Psoas muscle (tissue), 7 donors: ENCODE measurements at regions not wholly inside any gene's neighbourhood (a gene's known extent, or its start where the extent isn't known, plus 50 kb on each side); places are given as distances from the start of the nearest gene placed in this dataset.

Source experiments
- ATAC-seq, 4 donors: fragments of 200-7000 bp; cut with Tn5 transposase; one replicate each; pipeline ENCODE4 v1.9.1; 2020; ENCODE audit warnings: moderate library complexity in 3 of 4, mild to moderate bottlenecking in 2 of 4
- DNase-seq, 2 donors: peaks; one replicate each; pipeline ENCODE4 v3.0.0-alpha.2; 2020
- H3K27ac ChIP-seq: fragments of 200-600 bp; one replicate; pipeline ENCODE4 v1.8.0; 2022
- H3K27me3 ChIP-seq, 3 donors: fragments of 200-600 bp in 1 of 3; one replicate each; pipeline versions ENCODE4 v1.6.1 to v1.8.0; 2013 to 2022; ENCODE audit warnings: low read length in 2 of 3, mild to moderate bottlenecking in 2 of 3, moderate library complexity in 1 of 3; ENCODE audit not compliant: insufficient read depth in 3 of 3
- H3K36me3 ChIP-seq, 2 donors: fragments of 200-600 bp in 1 of 2; one replicate each; pipeline versions ENCODE4 v1.6.1 to v1.8.0; 2013 to 2022; ENCODE audit warnings: low read depth in 1 of 2, mild to moderate bottlenecking in 1 of 2, moderate library complexity in 1 of 2; ENCODE audit not compliant: insufficient read depth in 1 of 2
- H3K4me1 ChIP-seq: fragments of 200-600 bp; one replicate; pipeline ENCODE4 v1.8.0; 2022
- H3K4me3 ChIP-seq: fragments of 200-600 bp; one replicate; pipeline ENCODE4 v1.8.0; 2022; ENCODE audit warnings: mild to moderate bottlenecking
- H3K9me3 ChIP-seq: fragments of 200-600 bp; one replicate; pipeline ENCODE4 v1.8.0; 2022
- WGBS, 3 donors: extraction: QIAGEN DNeasy Blood & Tissue Kit; methylation state at CpG; one replicate each; pipeline versions ENCODE4 v1.1.6 to v1.1.7; 2013; 5-methylcytosine and 5-hydroxymethylcytosine counted together
- intact Hi-C, 2 donors: fragments of 100-400 bp; cut with DNase I; formaldehyde crosslinking; loops; one replicate each; pipeline versions ENCODE4 v1.11.0 to v1.14.2; 2022
- TF ChIP-seq, protein P1 (sequence below): fragments of 200-600 bp; IDR thresholded peaks from one replicate; pipeline ENCODE4 v1.8.0; 2022; ENCODE audit warnings: antibody characterized with exemption
- donor health status: healthy with polysubstance abuse.
- donor health status: DM: no; HTN: no; CAD: no; lungs with moderate emphysema.
- donor health status: Bipolar disorder and iron deficiency.
- donor health status: healthy.
- donor health status: DM: yes; HTN: yes; CAD: no.
- donor health status: DM: no; HTN: no; CAD: no.
- donor health status: DM: yes; HTN: yes; CAD: no.

DNA sequence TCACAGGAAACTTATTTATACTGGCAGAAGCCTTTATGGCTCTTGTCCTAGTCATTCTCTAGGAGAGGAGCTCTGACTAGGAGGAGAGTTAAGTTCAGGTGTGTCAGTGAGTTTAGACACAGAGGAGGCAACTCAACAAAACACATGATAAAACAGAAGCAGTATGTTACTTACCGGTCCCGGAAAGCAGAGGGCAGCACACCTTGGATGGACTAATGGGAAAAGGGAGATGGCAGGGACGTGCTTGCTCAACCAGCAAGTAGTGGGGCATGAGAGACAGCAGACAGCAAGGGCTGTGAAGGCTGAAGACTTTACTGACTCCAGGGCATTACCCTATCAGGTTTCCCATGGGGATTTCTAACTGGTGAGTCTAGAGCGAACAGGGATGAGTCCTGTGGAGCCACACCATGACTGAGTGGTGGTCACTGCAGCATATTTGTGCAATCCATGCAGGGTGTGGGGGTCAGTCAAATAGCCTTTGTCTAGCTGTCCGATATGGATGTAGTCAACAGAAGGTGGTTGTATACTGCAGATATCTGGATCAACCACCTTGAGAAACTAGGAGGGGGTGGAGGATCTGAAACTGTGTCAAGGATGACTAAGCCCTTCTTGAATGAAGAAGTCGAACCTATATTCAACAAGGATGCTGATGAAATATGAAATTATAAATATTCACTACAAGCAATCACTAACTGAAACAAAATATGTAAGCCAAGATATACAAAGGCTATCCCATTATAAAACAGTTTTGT lies 596.3 kb upstream of the CHRM3 start:
- TF ChIP-seq, protein P1, sequence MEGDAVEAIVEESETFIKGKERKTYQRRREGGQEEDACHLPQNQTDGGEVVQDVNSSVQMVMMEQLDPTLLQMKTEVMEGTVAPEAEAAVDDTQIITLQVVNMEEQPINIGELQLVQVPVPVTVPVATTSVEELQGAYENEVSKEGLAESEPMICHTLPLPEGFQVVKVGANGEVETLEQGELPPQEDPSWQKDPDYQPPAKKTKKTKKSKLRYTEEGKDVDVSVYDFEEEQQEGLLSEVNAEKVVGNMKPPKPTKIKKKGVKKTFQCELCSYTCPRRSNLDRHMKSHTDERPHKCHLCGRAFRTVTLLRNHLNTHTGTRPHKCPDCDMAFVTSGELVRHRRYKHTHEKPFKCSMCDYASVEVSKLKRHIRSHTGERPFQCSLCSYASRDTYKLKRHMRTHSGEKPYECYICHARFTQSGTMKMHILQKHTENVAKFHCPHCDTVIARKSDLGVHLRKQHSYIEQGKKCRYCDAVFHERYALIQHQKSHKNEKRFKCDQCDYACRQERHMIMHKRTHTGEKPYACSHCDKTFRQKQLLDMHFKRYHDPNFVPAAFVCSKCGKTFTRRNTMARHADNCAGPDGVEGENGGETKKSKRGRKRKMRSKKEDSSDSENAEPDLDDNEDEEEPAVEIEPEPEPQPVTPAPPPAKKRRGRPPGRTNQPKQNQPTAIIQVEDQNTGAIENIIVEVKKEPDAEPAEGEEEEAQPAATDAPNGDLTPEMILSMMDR = no peak
- DNase-seq (no peak), ATAC-seq (no peak)
- no peaks in the 10 kb centered on the region for H3K36me3 ChIP-seq
- 80 to 84% (median 84%) methylated on average over 6 of the region's 6 CpGs for WGBS, 3 donors
- H3K27ac ChIP-seq = no peak overlapping the region
- no peaks in the 10 kb centered on the region for H3K9me3 ChIP-seq
- H3K4me3 ChIP-seq = no peak overlapping the region
- intact Hi-C loops = no loop called here
- H3K27me3 ChIP-seq = no peaks in the 10 kb centered on the region
- no peaks in the 10 kb centered on the region for H3K4me1 ChIP-seq

GRCh38 chr1:238787471-238787870 lies 598.9 kb upstream of the CHRM3 start:
- DNase-seq = no peak
- no peak for ATAC-seq
- no peaks in the 10 kb centered on the region for H3K4me1 ChIP-seq
- 82 to 87% (median 85%) methylated on average over 5 of the region's 5 CpGs for WGBS, 3 donors
- H3K4me3 ChIP-seq = no peak overlapping the region
- intact Hi-C loops = no loop called here
- TF ChIP-seq, protein P1 = no peak
- H3K27me3 ChIP-seq = no peaks in the 10 kb centered on the region
- no peaks in the 10 kb centered on the region for H3K36me3 ChIP-seq
- no peak overlapping the region for H3K27ac ChIP-seq
- H3K9me3 ChIP-seq = no peaks in the 10 kb centered on the region

GRCh38 chr1:238783633-238784032 lies 602.7 kb upstream of the CHRM3 start:
- TF ChIP-seq, protein P1 = no peak
- Histone ChIP-seq H3K27ac (no peak overlapping the region), H3K4me1 (no peaks in the 10 kb centered on the region), H3K4me3 (no peak overlapping the region), H3K27me3 (no peaks in the 10 kb centered on the region), H3K9me3 (no peaks in the 10 kb centered on the region), H3K36me3 (no peaks in the 10 kb centered on the region)
- ATAC-seq = no peak
- intact Hi-C loops = no loop called here
- DNase-seq = no peak

DNA sequence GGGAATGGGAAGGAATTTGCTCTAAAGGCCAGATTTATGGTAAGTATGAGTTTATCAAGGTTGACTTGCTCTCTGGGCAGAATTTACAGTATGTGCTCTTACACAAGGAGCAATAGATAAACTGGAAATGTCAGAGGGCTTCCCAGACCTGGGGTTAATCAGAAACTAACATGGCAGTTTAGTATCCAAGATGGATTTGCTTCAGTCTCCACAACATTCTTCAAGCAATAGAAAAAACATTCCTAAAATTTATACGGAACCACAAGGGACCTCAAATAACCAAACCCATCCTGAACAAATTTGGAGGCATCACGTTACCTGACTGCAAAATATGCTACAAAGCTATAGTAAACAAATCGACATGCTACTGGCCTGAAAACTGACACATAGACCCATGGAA lies 606.7 kb upstream of the CHRM3 start:
- Histone ChIP-seq H3K36me3 (no peaks in the 10 kb centered on the region), H3K4me3 (no peak overlapping the region), H3K27ac (no peak overlapping the region), H3K9me3 (no peaks in the 10 kb centered on the region), H3K4me1 (no peaks in the 10 kb centered on the region), H3K27me3 (no peaks in the 10 kb centered on the region)
- no peak for ATAC-seq
- TF ChIP-seq, protein P1 = no peak
- intact Hi-C loops = no loop called here
- DNase-seq = no peak
- 57 to 63% (median 62%) methylated on average over 3 of the region's 3 CpGs for WGBS, 3 donors

- 86 to 94% (median 86%) methylated on average over 1 of the region's 1 CpG for WGBS, 3 donors
- intact Hi-C loops = no loop called here
- no peak for DNase-seq
- Histone ChIP-seq H3K27me3 (no peaks in the 10 kb centered on the region), H3K27ac (no peak overlapping the region), H3K4me3 (no peak overlapping the region), H3K4me1 (no peaks in the 10 kb centered on the region), H3K36me3 (no peaks in the 10 kb centered on the region), H3K9me3 (no peaks in the 10 kb centered on the region)
- TF ChIP-seq, protein P1 = no peak
- ATAC-seq = no peak
Measured at GRCh38 chr1:238778113-238778512, 608.3 kb upstream of the CHRM3 start.
